ENCODE measurements at regions not wholly inside any gene's neighbourhood (a gene's known extent, or its start where the extent isn't known, plus 50 kb on each side); places are given as distances from the start of the nearest gene placed in this dataset.

GRCh38 chr6:152854086-152854795, 103.6 kb downstream of the VIP start:
- no peaks in the 10 kb centered on the region for H3K27me3 ChIP-seq (ENCODE audit: insufficient read depth, low read depth, low read length)
- H3K9ac ChIP-seq (ENCODE audit: low read length), result no peak overlapping the region
- no peak overlapping the region for H3K4me2 ChIP-seq (ENCODE audit: low read length)
- H3K27ac ChIP-seq (ENCODE audit: low read length), result no peak overlapping the region
- no peaks in the 10 kb centered on the region for H3F3A ChIP-seq (ENCODE audit: insufficient read depth, low read length, poor library complexity, severe bottlenecking)
- no peaks in the 10 kb centered on the region for H3K9me2 ChIP-seq (ENCODE audit: insufficient read depth, low read length)
- H3K9me3 ChIP-seq (ENCODE audit: low read length), result no peaks in the 10 kb centered on the region
- H4K20me1 ChIP-seq (ENCODE audit: insufficient read depth), result no peaks in the 10 kb centered on the region
- no peaks in the 10 kb centered on the region for H3K79me2 ChIP-seq (replicated peaks; ENCODE audit: insufficient read depth, low read length)
- H2AFZ ChIP-seq (ENCODE audit: low read depth, low read length), result no peak overlapping the region
- TF ChIP-seq EZH2 (IDR thresholded peaks at IDR 0.05; ENCODE audit: borderline replicate concordance, insufficient read depth, low read length, poor library complexity, severe bottlenecking) (no peak), REST (IDR thresholded peaks at IDR 0.05; ENCODE audit: borderline replicate concordance) (no peak), SMC3 (conservative IDR thresholded peaks at IDR 0.05; ENCODE audit: poor library complexity) (no peak), MXI1 (conservative IDR thresholded peaks at IDR 0.05; ENCODE audit: poor library complexity, severe bottlenecking) (no peak), POLR2AphosphoS5 (IDR thresholded peaks at IDR 0.05) (no peak), RAD21 (conservative IDR thresholded peaks at IDR 0.05) (no peak), TAF1 (IDR thresholded peaks at IDR 0.05; ENCODE audit: low read depth) (no peak), EP300 (conservative IDR thresholded peaks at IDR 0.05; ENCODE audit: poor library complexity, severe bottlenecking) (no peak)
- TF ChIP-seq, protein P1, sequence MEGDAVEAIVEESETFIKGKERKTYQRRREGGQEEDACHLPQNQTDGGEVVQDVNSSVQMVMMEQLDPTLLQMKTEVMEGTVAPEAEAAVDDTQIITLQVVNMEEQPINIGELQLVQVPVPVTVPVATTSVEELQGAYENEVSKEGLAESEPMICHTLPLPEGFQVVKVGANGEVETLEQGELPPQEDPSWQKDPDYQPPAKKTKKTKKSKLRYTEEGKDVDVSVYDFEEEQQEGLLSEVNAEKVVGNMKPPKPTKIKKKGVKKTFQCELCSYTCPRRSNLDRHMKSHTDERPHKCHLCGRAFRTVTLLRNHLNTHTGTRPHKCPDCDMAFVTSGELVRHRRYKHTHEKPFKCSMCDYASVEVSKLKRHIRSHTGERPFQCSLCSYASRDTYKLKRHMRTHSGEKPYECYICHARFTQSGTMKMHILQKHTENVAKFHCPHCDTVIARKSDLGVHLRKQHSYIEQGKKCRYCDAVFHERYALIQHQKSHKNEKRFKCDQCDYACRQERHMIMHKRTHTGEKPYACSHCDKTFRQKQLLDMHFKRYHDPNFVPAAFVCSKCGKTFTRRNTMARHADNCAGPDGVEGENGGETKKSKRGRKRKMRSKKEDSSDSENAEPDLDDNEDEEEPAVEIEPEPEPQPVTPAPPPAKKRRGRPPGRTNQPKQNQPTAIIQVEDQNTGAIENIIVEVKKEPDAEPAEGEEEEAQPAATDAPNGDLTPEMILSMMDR (IDR thresholded peaks at IDR 0.05; ENCODE audit: poor library complexity, severe bottlenecking), result no peak
- no peak overlapping the region for H3K4me3 ChIP-seq (ENCODE audit: low read length)
- H3K36me3 ChIP-seq (ENCODE audit: insufficient read depth, low read length), result no peaks in the 10 kb centered on the region

DNA sequence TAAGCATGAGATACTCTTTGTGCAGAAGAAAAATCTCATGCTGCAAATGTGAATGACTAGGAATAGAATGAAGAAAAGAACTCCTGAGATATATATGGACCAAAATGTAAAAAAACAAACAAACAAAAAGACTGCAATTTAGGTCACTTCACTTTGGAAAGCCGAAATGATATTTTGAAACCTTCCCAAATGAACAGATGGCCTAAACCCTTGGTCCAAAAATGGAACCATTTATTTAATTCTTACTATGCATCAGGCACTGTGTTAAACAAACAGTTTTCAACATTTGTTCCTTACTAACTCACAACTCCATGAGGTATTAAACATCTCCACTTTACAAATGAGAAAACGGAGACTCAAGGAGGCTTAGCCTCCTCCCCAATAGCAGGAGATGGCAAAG, 107.5 kb downstream of the VIP start:
- Histone ChIP-seq H3K9ac (ENCODE audit: low read length) (no peak overlapping the region), H3K4me3 (ENCODE audit: low read length) (no peak overlapping the region), H3K4me2 (ENCODE audit: low read length) (no peak overlapping the region), H3K79me2 (replicated peaks; ENCODE audit: insufficient read depth, low read length) (no peaks in the 10 kb centered on the region), H3K27me3 (ENCODE audit: insufficient read depth, low read depth, low read length) (no peaks in the 10 kb centered on the region), H3K27ac (ENCODE audit: low read length) (no peak overlapping the region), H2AFZ (ENCODE audit: low read depth, low read length) (no peak overlapping the region), H3K9me2 (ENCODE audit: insufficient read depth, low read length) (no peaks in the 10 kb centered on the region), H4K20me1 (ENCODE audit: insufficient read depth) (no peaks in the 10 kb centered on the region), H3K9me3 (ENCODE audit: low read length) (no peaks in the 10 kb centered on the region), H3K36me3 (ENCODE audit: insufficient read depth, low read length) (no peaks in the 10 kb centered on the region), H3F3A (ENCODE audit: insufficient read depth, low read length, poor library complexity, severe bottlenecking) (no peaks in the 10 kb centered on the region)
- TF ChIP-seq, protein P1 (IDR thresholded peaks at IDR 0.05; ENCODE audit: poor library complexity, severe bottlenecking), result no peak
- TF ChIP-seq POLR2AphosphoS5 (IDR thresholded peaks at IDR 0.05) (no peak), TAF1 (IDR thresholded peaks at IDR 0.05; ENCODE audit: low read depth) (no peak), EZH2 (IDR thresholded peaks at IDR 0.05; ENCODE audit: borderline replicate concordance, insufficient read depth, low read length, poor library complexity, severe bottlenecking) (no peak), REST (IDR thresholded peaks at IDR 0.05; ENCODE audit: borderline replicate concordance) (no peak), RAD21 (conservative IDR thresholded peaks at IDR 0.05) (no peak), MXI1 (conservative IDR thresholded peaks at IDR 0.05; ENCODE audit: poor library complexity, severe bottlenecking) (no peak), SMC3 (conservative IDR thresholded peaks at IDR 0.05; ENCODE audit: poor library complexity) (no peak), EP300 (conservative IDR thresholded peaks at IDR 0.05; ENCODE audit: poor library complexity, severe bottlenecking) (no peak)
